HG03457 (cell line): ENCODE measurements at regions not wholly inside any gene's neighbourhood (a gene's known extent, or its start where the extent isn't known, plus 50 kb on each side); places are given as distances from the start of the nearest gene placed in this dataset.

Experiments
- ATAC-seq: cut with Tn5 transposase; IDR thresholded peaks from one replicate; pipeline ENCODE4 v1.9.1; 2021; ENCODE audit warnings: moderate number of reproducible peaks; ENCODE audit not compliant: unreplicated experiment

DNA sequence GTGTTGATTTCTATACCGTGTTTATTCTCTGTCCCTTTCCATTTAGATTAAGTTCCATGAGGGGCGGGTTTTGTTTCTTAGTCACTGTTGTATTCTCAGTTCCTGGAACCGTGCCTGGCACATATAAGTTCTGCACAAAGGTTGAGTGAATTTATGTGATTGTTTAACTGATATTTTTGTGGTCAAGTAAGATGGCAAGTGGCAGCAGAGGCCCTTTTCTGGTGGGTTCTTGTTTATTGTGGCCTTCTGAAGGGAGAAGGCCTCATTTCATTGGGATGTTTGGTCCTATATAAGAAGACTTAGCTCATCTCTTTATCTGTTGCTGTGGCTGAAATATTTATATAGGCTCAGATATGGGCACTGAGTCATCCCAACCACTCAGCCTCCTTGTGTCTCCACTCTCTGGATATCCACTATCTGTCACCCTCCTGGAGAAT lies 262.5 kb downstream of the PSAT1 start:
- no peak for ATAC-seq

DNA sequence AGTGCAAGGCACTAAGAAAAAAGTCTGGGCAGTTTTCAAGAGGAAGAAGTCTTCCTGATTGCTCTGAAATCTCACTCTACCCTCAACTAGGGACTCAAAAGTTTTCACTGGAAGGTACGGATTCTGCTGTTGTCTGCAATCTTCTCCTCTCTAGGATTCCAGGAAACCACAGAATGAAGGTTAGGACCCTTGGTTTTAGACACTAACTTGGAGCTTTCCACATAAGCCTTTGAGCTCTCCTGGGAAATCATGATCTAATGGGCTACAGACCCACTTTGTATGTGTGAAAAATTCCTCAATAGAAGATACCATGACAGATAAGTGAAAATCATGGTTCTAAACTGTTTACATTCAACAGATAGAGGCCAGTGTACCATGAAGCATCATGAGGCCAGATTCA lies 265.1 kb downstream of the PSAT1 start:
- no peak for ATAC-seq

DNA sequence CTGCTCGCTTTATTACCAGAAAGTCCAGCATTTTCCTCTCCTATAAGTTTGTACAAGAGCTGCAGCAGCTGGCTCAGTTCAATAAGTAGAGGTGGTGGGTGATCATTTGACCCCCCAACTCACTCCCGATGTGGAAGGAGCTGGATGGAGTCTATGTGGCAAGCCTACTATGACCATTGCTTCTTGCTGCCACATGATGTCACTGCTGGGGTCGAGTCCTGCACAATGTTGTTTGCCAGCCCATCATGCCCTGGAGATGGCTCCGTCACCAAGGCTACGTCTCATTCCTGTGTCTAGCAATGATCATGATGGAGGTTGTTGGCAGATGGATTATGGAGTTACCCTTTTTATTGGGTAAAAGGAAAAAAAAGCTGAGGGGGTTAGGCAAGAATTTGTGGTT lies 266.3 kb downstream of the PSAT1 start:
- no peak for ATAC-seq

DNA sequence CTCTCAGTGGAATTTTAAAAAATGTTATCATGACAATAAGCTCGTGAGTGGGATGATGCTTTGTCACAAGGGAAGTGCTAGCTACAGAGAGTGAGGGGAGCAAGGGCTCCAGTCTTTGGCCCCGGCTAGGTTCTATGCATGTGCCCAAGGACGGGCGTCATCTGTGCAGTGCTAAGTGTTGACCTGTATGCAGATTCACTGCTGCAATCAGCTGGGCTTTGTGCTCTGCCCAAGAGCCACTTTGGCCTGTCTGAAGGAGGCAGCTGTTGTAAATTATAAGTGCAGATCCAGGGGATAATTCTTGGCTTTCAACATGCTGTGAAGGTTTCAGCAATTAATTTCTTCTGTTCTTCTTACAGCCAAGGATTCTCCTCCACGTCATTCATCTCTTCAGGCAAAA lies 268.6 kb downstream of the PSAT1 start:
- no peak for ATAC-seq

DNA sequence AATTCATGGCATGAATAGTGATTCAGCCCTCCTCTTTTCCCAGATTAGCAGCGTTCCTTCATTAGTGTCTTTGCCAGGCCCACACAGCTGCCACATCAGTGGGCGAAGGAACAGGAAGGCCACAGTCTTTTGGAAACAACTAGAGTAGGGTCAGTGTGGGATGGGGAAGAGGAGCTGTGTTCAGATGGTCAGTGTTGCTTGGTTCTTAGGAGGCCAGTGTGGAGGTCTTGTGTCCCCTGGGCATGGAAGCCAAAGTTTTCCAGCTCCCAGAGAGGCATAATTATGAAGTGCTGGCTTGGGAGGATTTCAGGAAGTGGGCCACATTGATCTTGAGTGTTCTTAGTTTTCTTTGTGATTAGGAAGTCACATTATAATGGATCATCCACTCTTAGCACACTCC lies 269.6 kb downstream of the PSAT1 start:
- no peak for ATAC-seq

DNA sequence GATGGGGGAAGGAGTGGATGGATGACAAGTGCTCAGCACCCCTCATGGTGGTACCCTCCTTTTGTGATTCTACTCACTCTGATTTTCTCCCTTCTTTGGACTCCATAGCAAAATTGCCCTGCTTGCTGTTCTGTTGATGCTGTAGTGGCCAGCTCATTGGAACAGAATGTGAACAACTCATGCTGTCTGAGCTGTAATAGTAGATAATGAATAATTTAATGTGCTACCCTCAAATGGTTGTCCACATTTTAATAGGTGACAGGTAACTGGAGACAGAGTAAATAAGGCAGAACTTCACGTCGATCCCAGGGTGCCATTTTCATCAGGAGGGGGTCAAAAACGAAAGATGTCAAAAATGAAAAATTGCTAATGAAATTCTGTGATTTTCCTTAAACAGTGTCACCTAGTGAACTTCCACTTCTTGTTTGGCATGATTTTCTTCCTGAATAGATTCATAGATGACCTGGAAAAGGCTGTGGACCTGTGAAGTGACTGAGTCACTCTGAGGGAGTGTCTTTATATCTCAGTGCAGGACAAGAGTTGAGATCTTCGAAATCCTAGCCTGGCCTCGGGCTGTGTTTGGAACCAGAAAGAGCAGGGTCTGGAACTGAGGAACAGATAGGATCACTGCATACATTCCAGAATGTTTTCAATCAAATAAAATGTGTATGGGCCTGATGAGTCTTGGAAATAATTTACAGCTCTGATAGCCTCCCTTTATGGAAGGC lies 270.2 kb downstream of the PSAT1 start:
- no peak for ATAC-seq

DNA sequence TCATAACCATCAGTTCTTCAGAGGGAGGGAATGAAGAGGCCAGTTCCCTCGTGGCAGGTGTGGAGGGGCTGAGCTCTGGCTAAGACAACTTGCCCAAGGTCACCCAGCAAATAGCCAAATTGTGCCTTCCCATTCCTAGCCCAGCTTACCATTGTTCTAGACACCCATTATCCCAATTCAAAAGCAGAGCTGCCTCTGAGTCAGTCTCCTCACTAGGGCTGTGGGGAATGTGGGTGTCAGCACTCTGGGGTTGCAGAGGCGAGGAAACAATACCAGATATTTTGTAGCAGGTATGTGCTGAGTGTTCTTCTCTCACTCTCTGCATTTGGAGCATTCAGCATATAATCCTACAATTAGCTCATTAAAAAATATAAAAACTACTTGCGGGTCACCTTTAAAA lies 270.8 kb downstream of the PSAT1 start:
- ATAC-seq: no peak

DNA sequence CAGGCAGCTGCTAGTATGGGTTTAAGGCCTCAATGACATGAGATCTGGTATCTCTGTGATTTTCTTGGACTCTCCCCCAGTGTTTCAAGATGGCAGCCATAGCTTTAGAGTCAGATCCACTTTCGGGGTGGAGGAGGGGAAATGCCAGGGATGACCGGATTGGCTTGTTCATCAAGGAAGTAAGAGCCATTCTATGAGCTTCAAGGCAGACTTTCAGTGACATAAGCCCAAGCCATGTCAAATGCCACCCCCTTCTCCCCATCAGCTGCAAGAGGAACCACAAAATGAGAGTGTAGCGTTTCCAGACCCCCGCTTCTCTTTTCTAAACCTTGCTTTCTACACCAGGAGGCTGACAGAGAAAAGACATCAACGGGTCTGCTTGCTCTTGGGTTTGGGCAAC lies 271.8 kb downstream of the PSAT1 start:
- ATAC-seq: no peak

DNA sequence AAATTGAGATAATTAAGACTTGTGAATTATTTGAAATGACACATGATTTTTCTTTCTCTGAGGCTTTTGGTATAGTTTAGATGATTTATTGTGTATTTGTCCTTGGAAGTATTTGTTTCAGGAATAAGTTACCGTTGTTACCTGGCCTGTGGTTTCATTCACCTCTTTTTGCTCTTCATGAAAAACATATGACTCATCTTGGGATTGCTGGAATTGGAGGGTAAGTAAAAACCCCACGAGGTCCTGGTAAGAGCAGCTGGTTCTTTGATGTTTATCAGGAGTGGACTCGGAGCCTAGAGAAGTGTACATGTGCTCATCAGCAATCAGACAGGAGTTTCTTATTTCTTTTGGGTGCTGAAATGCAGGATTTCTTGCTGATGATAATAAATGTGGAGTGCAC lies 275.3 kb downstream of the PSAT1 start:
- no peak for ATAC-seq

DNA sequence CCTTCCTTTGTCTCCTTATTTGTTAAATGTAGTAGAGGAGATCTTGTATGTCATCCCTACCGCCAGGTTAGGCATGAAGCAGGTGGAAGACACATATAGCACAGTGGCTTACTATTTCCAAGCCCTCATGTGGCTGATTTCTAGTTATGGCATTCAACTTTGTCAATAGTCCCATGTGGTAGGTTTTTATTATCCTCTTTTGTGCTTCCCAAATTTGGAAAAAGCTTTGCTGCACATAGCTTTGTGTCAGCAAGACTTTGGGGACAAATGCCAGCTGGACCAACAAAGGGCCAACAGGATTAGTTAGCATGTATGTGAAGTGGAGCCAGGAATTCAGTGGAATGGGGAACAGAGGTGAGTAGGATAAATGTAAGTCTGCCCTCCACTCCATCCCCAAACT lies 276.3 kb downstream of the PSAT1 start:
- no peak for ATAC-seq

DNA sequence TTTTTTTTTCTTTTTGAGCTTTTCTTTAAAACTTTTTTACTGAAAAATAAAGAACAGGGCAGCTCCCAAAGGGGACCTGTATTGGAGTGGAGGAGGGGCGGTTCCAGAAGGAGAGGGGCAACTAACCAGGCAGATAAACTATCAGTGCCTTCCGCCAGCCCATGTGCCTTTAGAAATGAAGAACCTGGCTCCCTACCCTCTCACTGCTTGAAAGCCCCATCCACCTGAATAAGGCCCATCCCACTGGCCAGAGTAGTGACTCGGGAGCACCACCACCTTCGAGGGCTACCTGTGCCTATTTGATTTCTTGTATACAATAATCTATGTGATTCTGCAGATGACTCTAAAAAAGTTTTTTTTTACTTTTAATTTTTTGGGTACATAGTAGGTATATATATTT lies 276.7 kb downstream of the PSAT1 start:
- no peak for ATAC-seq

DNA sequence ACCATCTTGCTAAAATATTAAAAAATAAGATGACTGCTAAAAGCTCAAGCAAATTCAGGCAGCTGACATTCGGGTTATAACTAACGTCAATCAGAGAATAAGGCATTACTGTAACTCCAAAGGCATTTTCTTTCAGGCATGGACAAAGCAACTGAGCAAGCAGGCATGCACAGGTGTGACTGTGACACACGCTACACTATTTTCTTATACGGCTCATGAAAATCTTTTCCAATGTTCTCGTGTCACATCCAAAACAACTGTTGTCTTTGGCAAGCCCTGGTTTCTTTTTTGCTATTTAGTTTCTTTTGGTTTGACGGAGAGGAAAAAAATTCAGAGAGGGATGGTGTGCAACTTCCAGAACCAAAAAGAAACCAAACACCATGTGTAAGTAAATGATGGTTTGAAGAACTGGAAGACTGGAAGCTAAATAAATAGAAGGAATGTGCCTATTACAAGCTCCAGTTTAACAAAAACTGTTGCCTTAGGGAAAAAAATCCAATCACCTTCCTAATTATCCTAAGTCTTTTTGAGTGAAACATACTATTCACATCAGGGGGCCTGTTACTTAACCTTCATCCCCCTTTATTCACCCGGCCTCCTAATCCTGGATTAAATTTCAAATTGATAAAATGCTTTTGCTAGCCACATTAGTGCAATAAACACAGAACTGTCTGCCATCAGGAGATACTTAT lies 277.6 kb downstream of the PSAT1 start:
- ATAC-seq: no peak

DNA sequence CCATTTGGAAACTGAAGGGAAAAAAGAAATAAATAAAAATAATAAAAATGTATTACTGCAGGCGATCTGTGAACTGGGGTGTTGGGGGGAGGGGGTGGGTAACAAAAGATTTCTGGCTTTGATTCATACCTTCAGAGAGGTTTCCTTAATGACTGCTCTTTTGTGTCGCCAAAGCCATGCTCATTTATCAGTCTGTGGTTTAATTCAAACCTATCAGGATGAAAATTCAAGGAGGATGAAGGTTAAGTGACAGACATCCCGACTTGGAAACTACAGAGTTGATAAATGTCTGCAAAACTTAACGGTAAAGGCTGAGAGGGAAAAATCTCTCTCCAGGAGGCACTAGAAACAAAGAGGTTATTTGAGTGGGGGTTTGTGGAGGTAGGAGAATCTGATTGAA lies 278.2 kb downstream of the PSAT1 start:
- ATAC-seq: no peak

DNA sequence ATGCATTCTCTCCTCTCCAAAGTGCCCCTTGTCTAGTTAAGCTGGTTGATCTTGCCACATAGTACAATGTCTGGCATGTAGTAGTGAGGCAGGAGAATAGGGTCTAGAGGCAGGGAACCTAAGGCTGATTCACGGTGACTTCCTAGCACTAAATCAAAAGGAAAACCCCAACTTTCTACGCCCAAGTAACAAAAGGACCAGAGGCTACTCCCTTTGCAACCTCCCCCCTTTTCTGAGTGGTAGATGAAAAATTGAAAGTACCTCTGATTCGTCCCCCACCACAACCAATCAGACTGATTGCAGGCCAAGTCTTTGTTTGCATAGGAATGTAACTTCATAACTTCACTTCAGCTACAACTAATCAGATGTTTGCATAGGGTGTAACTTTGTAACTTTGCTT lies 278.8 kb downstream of the PSAT1 start:
- ATAC-seq: no peak

DNA sequence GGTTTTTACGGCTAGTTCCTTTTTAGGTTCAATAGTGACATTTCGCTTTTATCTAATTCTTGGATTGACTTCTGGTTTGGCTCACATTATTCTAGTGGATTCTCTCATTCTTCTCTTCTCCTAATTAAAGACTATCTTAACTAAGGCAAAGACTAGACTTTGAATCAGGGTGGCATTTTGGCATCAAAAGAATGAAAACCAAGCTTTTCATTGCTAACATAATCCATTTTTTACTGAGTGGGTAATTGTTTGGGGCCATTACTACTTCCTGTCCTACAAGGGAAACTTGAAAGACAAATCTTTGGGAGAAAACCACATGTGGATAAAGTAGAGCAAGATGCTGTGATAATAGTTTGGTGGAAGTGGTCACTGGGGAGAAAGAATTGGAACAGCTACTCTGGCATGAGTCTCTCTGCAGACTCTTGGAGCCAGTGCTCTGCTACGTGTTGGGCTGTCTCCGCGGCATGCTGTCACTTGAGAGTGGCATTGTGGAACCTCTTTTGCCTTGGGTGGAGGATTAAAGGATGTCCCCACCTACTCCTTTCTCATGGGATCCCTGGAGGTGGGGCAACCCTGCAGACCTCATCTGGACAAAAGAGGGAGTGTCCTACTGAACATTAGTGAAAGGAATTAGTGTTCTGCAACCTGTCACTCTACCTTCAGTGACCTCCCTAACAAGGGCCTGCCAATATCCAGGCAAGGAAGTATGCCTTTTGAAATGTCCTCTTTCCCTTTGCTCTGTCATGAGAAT lies 280.4 kb downstream of the PSAT1 start:
- ATAC-seq: no peak

DNA sequence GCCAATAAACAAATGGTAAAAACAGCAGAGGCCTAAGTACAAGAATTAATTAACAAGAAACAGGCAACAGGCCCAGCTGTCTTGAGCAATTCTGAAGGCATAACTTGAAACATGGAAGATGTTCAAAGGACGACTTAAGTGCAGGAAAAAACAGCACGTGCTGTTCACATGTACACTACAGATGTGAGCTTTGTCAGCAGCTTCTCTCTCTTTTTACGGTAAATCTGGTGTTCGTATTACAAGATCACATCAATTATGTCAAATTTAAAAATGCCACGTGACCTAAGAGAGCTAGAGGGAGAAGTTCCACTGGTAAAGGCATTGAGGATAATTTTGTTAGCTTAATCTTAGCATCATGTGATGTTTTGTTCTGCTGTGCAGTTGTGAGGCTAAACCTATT lies 281.1 kb downstream of the PSAT1 start:
- ATAC-seq: no peak

DNA sequence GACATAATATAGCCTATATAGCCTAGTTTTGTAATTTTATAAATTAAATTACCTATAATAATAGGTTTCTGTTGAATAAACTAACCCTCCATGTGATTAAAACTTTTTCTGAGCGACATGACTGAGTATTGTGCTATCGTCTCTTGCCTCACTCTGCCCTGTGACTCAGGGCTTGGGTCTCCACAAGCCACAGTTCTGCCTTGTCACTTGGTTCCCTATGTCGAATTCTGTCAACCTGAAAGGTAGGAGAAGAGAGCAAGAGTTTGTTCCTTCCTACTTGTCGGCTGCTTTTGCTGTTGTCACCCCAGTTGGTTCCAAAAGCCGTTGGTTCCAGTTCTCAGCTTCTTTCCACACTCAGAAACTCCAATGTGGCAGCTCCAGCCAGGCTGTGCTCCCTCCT lies 285.9 kb downstream of the PSAT1 start:
- no peak for ATAC-seq

DNA sequence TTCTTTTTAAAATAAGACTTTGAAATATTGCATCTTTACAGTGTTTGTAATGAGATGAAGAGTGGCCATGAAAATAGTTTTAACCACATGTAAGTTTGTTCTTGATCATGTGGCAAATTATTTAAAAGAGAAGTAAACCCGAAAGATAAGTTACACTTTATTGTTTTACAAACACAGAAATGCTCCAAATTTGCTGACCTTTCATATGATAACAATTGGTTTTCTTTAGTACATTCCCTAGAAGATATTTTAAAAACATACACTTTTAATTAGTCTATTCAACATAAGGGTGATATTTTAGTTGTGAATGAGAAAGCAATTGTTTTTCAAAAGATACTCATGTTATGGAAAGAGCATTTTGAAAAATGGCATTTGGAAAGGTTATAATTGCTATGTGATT lies 287.7 kb downstream of the PSAT1 start:
- ATAC-seq: no peak

DNA sequence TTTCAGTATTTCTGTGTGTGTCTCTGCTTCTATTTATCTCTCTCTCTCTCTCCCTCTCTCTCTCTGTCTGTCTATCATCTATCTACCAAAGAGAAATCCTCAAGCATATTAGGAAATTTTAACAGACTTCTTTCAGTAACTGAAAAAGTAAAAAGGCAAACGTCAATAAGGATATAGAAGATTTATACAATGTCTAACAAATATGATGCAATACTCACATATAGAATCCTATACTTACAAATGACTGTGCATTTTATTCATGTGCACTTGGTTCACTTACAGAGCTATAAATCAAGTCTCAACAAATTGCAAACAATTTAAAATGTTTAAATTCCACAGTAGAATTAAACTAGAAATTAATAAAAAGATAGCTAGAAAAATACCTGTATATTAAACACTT lies 289.0 kb downstream of the PSAT1 start:
- no peak for ATAC-seq

DNA sequence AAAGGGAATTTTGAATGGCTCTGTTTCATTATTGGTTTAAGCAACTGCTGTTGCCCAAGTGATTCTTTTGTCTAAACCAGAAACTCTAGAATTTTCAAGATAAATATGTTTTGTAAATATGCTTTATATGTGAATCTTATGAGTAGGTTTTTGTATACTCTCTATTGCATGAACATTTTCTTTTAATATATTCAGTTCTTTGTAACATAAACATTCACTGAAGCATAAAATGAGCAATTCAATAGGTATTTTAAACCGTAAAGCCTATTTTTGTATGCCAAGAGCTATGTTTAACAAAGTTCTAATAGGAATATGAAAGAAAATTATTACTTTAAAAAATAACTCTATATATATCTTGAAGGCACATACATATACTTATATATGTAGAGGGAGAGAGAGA lies 293.1 kb downstream of the PSAT1 start:
- ATAC-seq: no peak

DNA sequence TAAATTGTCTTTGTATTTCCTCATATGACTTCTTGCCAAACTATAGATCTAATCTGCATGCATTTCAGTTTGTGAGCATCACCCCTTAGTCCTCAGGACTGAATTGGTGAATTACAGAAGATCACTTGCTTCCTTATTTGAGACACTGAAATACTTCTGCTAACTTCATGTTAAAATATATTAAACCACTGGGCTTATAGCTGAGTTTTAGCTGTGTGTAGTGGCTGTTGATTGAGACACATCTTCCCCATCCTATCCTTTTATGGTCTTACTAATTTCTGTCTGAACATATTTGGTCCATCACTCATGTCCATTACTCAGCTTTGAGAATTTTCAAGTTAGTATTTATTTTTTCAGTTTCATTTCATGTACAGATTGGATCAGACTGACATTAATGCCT lies 295.9 kb downstream of the PSAT1 start:
- no peak for ATAC-seq
